ENCODE measurements at regions not wholly inside any gene's neighbourhood (a gene's known extent, or its start where the extent isn't known, plus 50 kb on each side); places are given as distances from the start of the nearest gene placed in this dataset.

DNA sequence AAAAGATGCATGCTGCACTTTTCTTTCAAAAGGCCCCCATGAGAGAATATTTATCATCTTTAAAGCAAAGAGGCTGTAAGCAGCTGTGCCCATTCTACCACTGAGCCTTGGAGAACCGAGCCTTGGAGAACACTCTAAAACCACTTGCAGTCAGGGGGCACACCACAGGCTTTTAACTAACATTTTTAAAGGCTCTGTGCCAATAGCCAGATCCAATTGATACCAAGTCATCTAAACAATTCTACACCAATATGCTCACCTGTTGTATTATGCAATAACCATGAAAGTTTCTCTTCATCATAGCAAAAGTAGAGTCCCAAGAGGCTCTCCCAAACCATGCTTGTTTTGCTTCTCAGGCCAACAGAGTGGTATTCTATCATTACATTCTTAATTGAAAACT, 1090.5 kb upstream of the SEMA6A start:
- TF ChIP-seq POLR2AphosphoS5 (IDR thresholded peaks at IDR 0.05; ENCODE audit: insufficient read depth in 1 of 2, low read depth in 1 of 2) (no peak), POLR2A (IDR thresholded peaks at IDR 0.05) (no peak)

Measured in vagina (tissue), 2 donors.